ENCODE measurements at regions not wholly inside any gene's neighbourhood (a gene's known extent, or its start where the extent isn't known, plus 50 kb on each side); places are given as distances from the start of the nearest gene placed in this dataset.

GRCh38 chrX:120819126-120819525 lies 56.5 kb downstream of the CT47B1 start:
- no peak overlapping the region for H2AFZ ChIP-seq
- H3K79me2 ChIP-seq (ENCODE audit: insufficient read depth) = no peaks in the 10 kb centered on the region
- no peak overlapping the region for H3K4me3 ChIP-seq
- TF ChIP-seq EZH2phosphoT487 (IDR thresholded peaks at IDR 0.05; ENCODE audit: insufficient read depth, low read depth) (no peak), EZH2 (IDR thresholded peaks at IDR 0.05; ENCODE audit: insufficient read depth, poor library complexity, severe bottlenecking) (no peak)
- H3F3A ChIP-seq (ENCODE audit: insufficient read depth) = no peaks in the 10 kb centered on the region
- H3K4me2 ChIP-seq (ENCODE audit: unreplicated experiment) = no peak overlapping the region
- no peaks in the 10 kb centered on the region for H3K36me3 ChIP-seq (ENCODE audit: low read depth)
- no peaks in the 10 kb centered on the region for H3K9me2 ChIP-seq (ENCODE audit: insufficient read depth)
- H4K20me1 ChIP-seq (ENCODE audit: insufficient read depth) = no peaks in the 10 kb centered on the region
- in situ Hi-C loops (cut with MboI) = no loop called here
- H3K4me1 ChIP-seq (ENCODE audit: insufficient read depth) = no peaks in the 10 kb centered on the region
- H3K27ac ChIP-seq = no peak overlapping the region
- H3K27me3 ChIP-seq (replicated peaks; ENCODE audit: insufficient read depth) = no peaks in the 10 kb centered on the region
- no peak for DNase-seq
- WGBS, 2 experiments (ENCODE audit: low coverage in 1 of 2, low lambda C conversion rate in 2 of 2, missing lambda C conversion rate in 2 of 2) = 24 to 26% methylated on average over 2 of the region's 2 CpGs
- H3K9ac ChIP-seq = no peak overlapping the region
- H3K9me3 ChIP-seq (ENCODE audit: low read depth) = no peaks in the 10 kb centered on the region

GRCh38 chrX:120813982-120814381 lies 61.7 kb downstream of the CT47B1 start:
- no peaks in the 10 kb centered on the region for H3F3A ChIP-seq (ENCODE audit: insufficient read depth)
- no peak overlapping the region for H3K27ac ChIP-seq
- no peaks in the 10 kb centered on the region for H3K27me3 ChIP-seq (replicated peaks; ENCODE audit: insufficient read depth)
- H3K79me2 ChIP-seq (ENCODE audit: insufficient read depth) = no peaks in the 10 kb centered on the region
- no peak overlapping the region for H3K4me2 ChIP-seq (ENCODE audit: unreplicated experiment)
- no peaks in the 10 kb centered on the region for H3K9me2 ChIP-seq (ENCODE audit: insufficient read depth)
- WGBS, 2 experiments (ENCODE audit: low coverage in 1 of 2, low lambda C conversion rate in 2 of 2, missing lambda C conversion rate in 2 of 2) = 20 to 22% methylated on average over 5 of the region's 5 CpGs
- no peaks in the 10 kb centered on the region for H3K36me3 ChIP-seq (ENCODE audit: low read depth)
- TF ChIP-seq EZH2phosphoT487 (IDR thresholded peaks at IDR 0.05; ENCODE audit: insufficient read depth, low read depth) (no peak), EZH2 (IDR thresholded peaks at IDR 0.05; ENCODE audit: insufficient read depth, poor library complexity, severe bottlenecking) (no peak)
- H3K4me1 ChIP-seq (ENCODE audit: insufficient read depth) = no peaks in the 10 kb centered on the region
- no peaks in the 10 kb centered on the region for H3K9me3 ChIP-seq (ENCODE audit: low read depth)
- no peak overlapping the region for H3K9ac ChIP-seq
- in situ Hi-C loops (cut with MboI) = no loop called here
- no peak overlapping the region for H2AFZ ChIP-seq
- no peak for DNase-seq
- H3K4me3 ChIP-seq = no peak overlapping the region
- no peaks in the 10 kb centered on the region for H4K20me1 ChIP-seq (ENCODE audit: insufficient read depth)

- no peak overlapping the region for H3K4me3 ChIP-seq
- WGBS, 2 experiments (ENCODE audit: low coverage in 1 of 2, low lambda C conversion rate in 2 of 2, missing lambda C conversion rate in 2 of 2) = 39 to 45% methylated on average over 3 to 4 of the region's 4 CpGs
- H3K27ac ChIP-seq = no peak overlapping the region
- H3K4me1 ChIP-seq (ENCODE audit: insufficient read depth) = peaks cover 13% of the 10 kb centered on the region
- no peaks in the 10 kb centered on the region for H3K27me3 ChIP-seq (replicated peaks; ENCODE audit: insufficient read depth)
- H3K9me2 ChIP-seq (ENCODE audit: insufficient read depth) = no peaks in the 10 kb centered on the region
- no peak overlapping the region for H2AFZ ChIP-seq
- H3K79me2 ChIP-seq (ENCODE audit: insufficient read depth) = no peaks in the 10 kb centered on the region
- no peak overlapping the region for H3K9ac ChIP-seq
- H3F3A ChIP-seq (ENCODE audit: insufficient read depth) = peaks cover 8% of the 10 kb centered on the region; the same call in 1 of the 2 replicates
- TF ChIP-seq EZH2phosphoT487 (IDR thresholded peaks at IDR 0.05; ENCODE audit: insufficient read depth, low read depth) = no peak
- no peak for TF ChIP-seq EZH2 (IDR thresholded peaks at IDR 0.05; ENCODE audit: insufficient read depth, poor library complexity, severe bottlenecking)
- no peak for DNase-seq
- in situ Hi-C loops (cut with MboI) = no loop called here
- H3K4me2 ChIP-seq (ENCODE audit: unreplicated experiment) = no peak overlapping the region
- H4K20me1 ChIP-seq (ENCODE audit: insufficient read depth) = no peaks in the 10 kb centered on the region
- H3K36me3 ChIP-seq (ENCODE audit: low read depth) = no peaks in the 10 kb centered on the region
- no peaks in the 10 kb centered on the region for H3K9me3 ChIP-seq (ENCODE audit: low read depth)
Observed at GRCh38 chrX:120801426-120801825, 74.2 kb downstream of the CT47B1 start.

GRCh38 chrX:120797188-120797851 lies 78.3 kb downstream of the CT47B1 start:
- H3K36me3 ChIP-seq (ENCODE audit: low read depth) = no peaks in the 10 kb centered on the region
- H3K9me3 ChIP-seq (ENCODE audit: low read depth) = no peaks in the 10 kb centered on the region
- in situ Hi-C loops (cut with MboI) = no loop called here
- H3K27ac ChIP-seq = no peak overlapping the region
- H3F3A ChIP-seq (ENCODE audit: insufficient read depth) = peaks cover 8% of the 10 kb centered on the region; the same call in 1 of the 2 replicates
- H3K4me1 ChIP-seq (ENCODE audit: insufficient read depth) = peaks cover 23% of the 10 kb centered on the region
- H3K4me2 ChIP-seq (ENCODE audit: unreplicated experiment) = no peak overlapping the region
- no peak overlapping the region for H2AFZ ChIP-seq
- no peaks in the 10 kb centered on the region for H3K9me2 ChIP-seq (ENCODE audit: insufficient read depth)
- no peaks in the 10 kb centered on the region for H3K27me3 ChIP-seq (replicated peaks; ENCODE audit: insufficient read depth)
- no peak overlapping the region for H3K9ac ChIP-seq
- H3K4me3 ChIP-seq = no peak overlapping the region
- H4K20me1 ChIP-seq (ENCODE audit: insufficient read depth) = no peaks in the 10 kb centered on the region
- no peak for TF ChIP-seq EZH2phosphoT487 (IDR thresholded peaks at IDR 0.05; ENCODE audit: insufficient read depth, low read depth)
- TF ChIP-seq EZH2 (IDR thresholded peaks at IDR 0.05; ENCODE audit: insufficient read depth, poor library complexity, severe bottlenecking) = no peak
- DNase-seq = no peak
- no peaks in the 10 kb centered on the region for H3K79me2 ChIP-seq (ENCODE audit: insufficient read depth)
- WGBS, 2 experiments (ENCODE audit: low coverage in 1 of 2, low lambda C conversion rate in 2 of 2, missing lambda C conversion rate in 2 of 2) = 6 to 32% methylated on average over 3 of the region's 3 CpGs
